A673 (cell line): ENCODE measurements at regions not wholly inside any gene's neighbourhood (a gene's known extent, or its start where the extent isn't known, plus 50 kb on each side); places are given as distances from the start of the nearest gene placed in this dataset.

Experiments used
- EZH2 ChIP-seq: fragments of 200-600 bp; sonication (generic); IDR thresholded peaks from 2 replicates; pipeline ENCODE4 v1.6.1; 2017; ENCODE audit warnings: borderline replicate concordance, low read depth, mild to moderate bottlenecking, mixed read lengths, antibody characterized with exemption, low read length; ENCODE audit not compliant: poor library complexity, severe bottlenecking
- TF ChIP-seq, protein P1 (sequence below): fragments of 300-800, 200-600 bp; sonication (generic); conservative IDR thresholded peaks from 2 replicates; pipeline ENCODE4 v1.5.1; 2017; ENCODE audit warnings: low read depth, mild to moderate bottlenecking, antibody characterized with exemption, low read length, moderate library complexity, mixed read lengths

DNA sequence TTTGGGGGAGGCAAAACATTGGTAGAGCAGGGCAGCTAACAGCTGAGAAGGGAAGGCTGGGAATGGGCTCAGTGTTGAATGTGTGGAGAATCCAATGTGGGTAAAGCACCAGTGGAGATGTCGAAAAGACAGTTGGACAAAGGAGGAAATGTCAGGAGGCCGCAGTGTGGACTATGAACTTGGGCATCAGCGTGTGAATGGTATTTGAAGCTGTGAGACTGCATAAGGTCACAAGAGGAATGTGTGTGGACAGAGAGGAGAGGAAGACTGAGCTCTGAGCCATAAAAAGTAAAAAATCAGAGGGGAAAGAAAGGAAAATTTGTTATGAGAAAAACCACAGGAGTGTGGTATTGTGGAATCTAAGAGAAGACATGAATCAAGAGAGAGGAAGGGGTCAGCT lies 99.4 kb upstream of the ADAMTS16 start:
- TF ChIP-seq, protein P1, sequence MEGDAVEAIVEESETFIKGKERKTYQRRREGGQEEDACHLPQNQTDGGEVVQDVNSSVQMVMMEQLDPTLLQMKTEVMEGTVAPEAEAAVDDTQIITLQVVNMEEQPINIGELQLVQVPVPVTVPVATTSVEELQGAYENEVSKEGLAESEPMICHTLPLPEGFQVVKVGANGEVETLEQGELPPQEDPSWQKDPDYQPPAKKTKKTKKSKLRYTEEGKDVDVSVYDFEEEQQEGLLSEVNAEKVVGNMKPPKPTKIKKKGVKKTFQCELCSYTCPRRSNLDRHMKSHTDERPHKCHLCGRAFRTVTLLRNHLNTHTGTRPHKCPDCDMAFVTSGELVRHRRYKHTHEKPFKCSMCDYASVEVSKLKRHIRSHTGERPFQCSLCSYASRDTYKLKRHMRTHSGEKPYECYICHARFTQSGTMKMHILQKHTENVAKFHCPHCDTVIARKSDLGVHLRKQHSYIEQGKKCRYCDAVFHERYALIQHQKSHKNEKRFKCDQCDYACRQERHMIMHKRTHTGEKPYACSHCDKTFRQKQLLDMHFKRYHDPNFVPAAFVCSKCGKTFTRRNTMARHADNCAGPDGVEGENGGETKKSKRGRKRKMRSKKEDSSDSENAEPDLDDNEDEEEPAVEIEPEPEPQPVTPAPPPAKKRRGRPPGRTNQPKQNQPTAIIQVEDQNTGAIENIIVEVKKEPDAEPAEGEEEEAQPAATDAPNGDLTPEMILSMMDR: no peak
- TF ChIP-seq EZH2: no peak
